ENCODE measurements at regions not wholly inside any gene's neighbourhood (a gene's known extent, or its start where the extent isn't known, plus 50 kb on each side); places are given as distances from the start of the nearest gene placed in this dataset.

GRCh38 chr6:78693835-78694234 is 173.5 kb upstream of the IRAK1BP1 start:
- H3K27ac Mint-ChIP-seq, result no peak overlapping the region
- H3K9me3 Mint-ChIP-seq, result peaks cover 16% of the 10 kb centered on the region
- no peak overlapping the region for H3K4me3 Mint-ChIP-seq
- no peak for ATAC-seq
- Histone ChIP-seq H3K36me3 (ENCODE audit: insufficient read depth) (no peaks in the 10 kb centered on the region), H3K27me3 (ENCODE audit: insufficient read depth) (no peaks in the 10 kb centered on the region), H4K20me1 (replicated peaks; ENCODE audit: insufficient read depth) (no peaks in the 10 kb centered on the region), H3K4me1 (ENCODE audit: insufficient read depth) (no peaks in the 10 kb centered on the region), H3K79me2 (replicated peaks; ENCODE audit: insufficient read depth) (no peaks in the 10 kb centered on the region), H3K27ac (ENCODE audit: low read depth) (no peak overlapping the region), H3K4me3 (no peak overlapping the region), H3K4me2 (no peak overlapping the region), H3F3A (replicated peaks; ENCODE audit: low read depth) (no peaks in the 10 kb centered on the region), H3K9me2 (ENCODE audit: insufficient read depth) (0 out of 2 replicates have a peak, but pooled peaks cover 5% of the 10 kb centered on the region), H2AFZ (no peak overlapping the region)
- H3K4me1 Mint-ChIP-seq, result no peaks in the 10 kb centered on the region
- no peak for DNase-seq (ENCODE audit: low spot score)
- TF ChIP-seq ZNF331 (CRISPR knock-in tag; IDR thresholded peaks at IDR 0.05; ENCODE audit: low read depth) (no peak), CREB1 (CRISPR knock-in tag; IDR thresholded peaks at IDR 0.05; ENCODE audit: low read depth) (no peak), NANOG (IDR thresholded peaks at IDR 0.05; ENCODE audit: borderline replicate concordance) (no peak), ZNF462 (CRISPR knock-in tag; IDR thresholded peaks at IDR 0.05) (no peak), STAT1 (IDR thresholded peaks at IDR 0.05; ENCODE audit: unreplicated experiment) (no peak), EZH2phosphoT487 (IDR thresholded peaks at IDR 0.05; ENCODE audit: unreplicated experiment) (no peak), ZNF114 (CRISPR knock-in tag; IDR thresholded peaks at IDR 0.05) (no peak), CTCF (conservative IDR thresholded peaks at IDR 0.05; ENCODE audit: low read depth in 2 of 2) (no peak), POLR2AphosphoS5 (IDR thresholded peaks at IDR 0.05; ENCODE audit: low read depth) (no peak), JUNB (IDR thresholded peaks at IDR 0.05; ENCODE audit: unreplicated experiment) (no peak), EZH2 (IDR thresholded peaks at IDR 0.05; ENCODE audit: low read depth, unreplicated experiment) (no peak)
- TF ChIP-seq, protein P1, sequence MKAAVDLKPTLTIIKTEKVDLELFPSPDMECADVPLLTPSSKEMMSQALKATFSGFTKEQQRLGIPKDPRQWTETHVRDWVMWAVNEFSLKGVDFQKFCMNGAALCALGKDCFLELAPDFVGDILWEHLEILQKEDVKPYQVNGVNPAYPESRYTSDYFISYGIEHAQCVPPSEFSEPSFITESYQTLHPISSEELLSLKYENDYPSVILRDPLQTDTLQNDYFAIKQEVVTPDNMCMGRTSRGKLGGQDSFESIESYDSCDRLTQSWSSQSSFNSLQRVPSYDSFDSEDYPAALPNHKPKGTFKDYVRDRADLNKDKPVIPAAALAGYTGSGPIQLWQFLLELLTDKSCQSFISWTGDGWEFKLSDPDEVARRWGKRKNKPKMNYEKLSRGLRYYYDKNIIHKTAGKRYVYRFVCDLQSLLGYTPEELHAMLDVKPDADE (IDR thresholded peaks at IDR 0.05), result no peak
- TF ChIP-seq, protein P2, sequence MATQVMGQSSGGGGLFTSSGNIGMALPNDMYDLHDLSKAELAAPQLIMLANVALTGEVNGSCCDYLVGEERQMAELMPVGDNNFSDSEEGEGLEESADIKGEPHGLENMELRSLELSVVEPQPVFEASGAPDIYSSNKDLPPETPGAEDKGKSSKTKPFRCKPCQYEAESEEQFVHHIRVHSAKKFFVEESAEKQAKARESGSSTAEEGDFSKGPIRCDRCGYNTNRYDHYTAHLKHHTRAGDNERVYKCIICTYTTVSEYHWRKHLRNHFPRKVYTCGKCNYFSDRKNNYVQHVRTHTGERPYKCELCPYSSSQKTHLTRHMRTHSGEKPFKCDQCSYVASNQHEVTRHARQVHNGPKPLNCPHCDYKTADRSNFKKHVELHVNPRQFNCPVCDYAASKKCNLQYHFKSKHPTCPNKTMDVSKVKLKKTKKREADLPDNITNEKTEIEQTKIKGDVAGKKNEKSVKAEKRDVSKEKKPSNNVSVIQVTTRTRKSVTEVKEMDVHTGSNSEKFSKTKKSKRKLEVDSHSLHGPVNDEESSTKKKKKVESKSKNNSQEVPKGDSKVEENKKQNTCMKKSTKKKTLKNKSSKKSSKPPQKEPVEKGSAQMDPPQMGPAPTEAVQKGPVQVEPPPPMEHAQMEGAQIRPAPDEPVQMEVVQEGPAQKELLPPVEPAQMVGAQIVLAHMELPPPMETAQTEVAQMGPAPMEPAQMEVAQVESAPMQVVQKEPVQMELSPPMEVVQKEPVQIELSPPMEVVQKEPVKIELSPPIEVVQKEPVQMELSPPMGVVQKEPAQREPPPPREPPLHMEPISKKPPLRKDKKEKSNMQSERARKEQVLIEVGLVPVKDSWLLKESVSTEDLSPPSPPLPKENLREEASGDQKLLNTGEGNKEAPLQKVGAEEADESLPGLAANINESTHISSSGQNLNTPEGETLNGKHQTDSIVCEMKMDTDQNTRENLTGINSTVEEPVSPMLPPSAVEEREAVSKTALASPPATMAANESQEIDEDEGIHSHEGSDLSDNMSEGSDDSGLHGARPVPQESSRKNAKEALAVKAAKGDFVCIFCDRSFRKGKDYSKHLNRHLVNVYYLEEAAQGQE (IDR thresholded peaks at IDR 0.05; ENCODE audit: unreplicated experiment), result no peak
- H3K36me3 Mint-ChIP-seq (ENCODE audit: low read depth), result 0 out of 3 replicates have a peak, but pooled peaks cover 4% of the 10 kb centered on the region
- H3K27me3 Mint-ChIP-seq (ENCODE audit: insufficient read depth, low read depth, poor library complexity), result no peaks in the 10 kb centered on the region

Measured in GM23338 (cell line).